ENCODE measurements at regions not wholly inside any gene's neighbourhood (a gene's known extent, or its start where the extent isn't known, plus 50 kb on each side); places are given as distances from the start of the nearest gene placed in this dataset.

DNA sequence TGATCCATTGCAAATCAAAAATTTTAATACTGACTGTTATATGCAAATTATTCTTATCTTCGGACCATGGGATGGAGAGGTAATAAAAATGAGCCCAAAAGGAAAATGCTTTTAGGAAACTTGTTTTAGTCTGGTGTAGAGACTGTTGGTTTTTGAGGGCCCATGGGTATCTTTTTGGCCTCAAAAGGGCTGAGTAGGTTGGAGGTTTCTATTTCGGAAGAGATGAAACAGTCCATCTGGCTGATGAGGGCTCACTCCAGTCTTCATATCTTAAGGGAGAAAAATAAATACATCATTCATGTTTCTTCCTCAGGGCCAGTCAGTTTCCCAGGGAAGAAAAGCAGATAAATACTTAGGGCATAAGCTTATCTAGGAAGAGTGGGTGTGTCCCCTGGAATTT is 290.7 kb downstream of the RMST start (continued):
- TF ChIP-seq, protein P1, sequence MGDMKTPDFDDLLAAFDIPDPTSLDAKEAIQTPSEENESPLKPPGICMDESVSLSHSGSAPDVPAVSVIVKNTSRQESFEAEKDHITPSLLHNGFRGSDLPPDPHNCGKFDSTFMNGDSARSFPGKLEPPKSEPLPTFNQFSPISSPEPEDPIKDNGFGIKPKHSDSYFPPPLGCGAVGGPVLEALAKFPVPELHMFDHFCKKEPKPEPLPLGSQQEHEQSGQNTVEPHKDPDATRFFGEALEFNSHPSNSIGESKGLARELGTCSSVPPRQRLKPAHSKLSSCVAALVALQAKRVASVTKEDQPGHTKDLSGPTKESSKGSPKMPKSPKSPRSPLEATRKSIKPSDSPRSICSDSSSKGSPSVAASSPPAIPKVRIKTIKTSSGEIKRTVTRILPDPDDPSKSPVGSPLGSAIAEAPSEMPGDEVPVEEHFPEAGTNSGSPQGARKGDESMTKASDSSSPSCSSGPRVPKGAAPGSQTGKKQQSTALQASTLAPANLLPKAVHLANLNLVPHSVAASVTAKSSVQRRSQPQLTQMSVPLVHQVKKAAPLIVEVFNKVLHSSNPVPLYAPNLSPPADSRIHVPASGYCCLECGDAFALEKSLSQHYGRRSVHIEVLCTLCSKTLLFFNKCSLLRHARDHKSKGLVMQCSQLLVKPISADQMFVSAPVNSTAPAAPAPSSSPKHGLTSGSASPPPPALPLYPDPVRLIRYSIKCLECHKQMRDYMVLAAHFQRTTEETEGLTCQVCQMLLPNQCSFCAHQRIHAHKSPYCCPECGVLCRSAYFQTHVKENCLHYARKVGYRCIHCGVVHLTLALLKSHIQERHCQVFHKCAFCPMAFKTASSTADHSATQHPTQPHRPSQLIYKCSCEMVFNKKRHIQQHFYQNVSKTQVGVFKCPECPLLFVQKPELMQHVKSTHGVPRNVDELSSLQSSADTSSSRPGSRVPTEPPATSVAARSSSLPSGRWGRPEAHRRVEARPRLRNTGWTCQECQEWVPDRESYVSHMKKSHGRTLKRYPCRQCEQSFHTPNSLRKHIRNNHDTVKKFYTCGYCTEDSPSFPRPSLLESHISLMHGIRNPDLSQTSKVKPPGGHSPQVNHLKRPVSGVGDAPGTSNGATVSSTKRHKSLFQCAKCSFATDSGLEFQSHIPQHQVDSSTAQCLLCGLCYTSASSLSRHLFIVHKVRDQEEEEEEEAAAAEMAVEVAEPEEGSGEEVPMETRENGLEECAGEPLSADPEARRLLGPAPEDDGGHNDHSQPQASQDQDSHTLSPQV (IDR thresholded peaks at IDR 0.05): no peak
- TF ChIP-seq, protein P2, sequence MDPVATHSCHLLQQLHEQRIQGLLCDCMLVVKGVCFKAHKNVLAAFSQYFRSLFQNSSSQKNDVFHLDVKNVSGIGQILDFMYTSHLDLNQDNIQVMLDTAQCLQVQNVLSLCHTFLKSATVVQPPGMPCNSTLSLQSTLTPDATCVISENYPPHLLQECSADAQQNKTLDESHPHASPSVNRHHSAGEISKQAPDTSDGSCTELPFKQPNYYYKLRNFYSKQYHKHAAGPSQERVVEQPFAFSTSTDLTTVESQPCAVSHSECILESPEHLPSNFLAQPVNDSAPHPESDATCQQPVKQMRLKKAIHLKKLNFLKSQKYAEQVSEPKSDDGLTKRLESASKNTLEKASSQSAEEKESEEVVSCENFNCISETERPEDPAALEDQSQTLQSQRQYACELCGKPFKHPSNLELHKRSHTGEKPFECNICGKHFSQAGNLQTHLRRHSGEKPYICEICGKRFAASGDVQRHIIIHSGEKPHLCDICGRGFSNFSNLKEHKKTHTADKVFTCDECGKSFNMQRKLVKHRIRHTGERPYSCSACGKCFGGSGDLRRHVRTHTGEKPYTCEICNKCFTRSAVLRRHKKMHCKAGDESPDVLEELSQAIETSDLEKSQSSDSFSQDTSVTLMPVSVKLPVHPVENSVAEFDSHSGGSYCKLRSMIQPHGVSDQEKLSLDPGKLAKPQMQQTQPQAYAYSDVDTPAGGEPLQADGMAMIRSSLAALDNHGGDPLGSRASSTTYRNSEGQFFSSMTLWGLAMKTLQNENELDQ (CRISPR knock-in tag; IDR thresholded peaks at IDR 0.05; ENCODE audit: borderline replicate concordance): no peak
- TF ChIP-seq MXI1 (IDR thresholded peaks at IDR 0.05; ENCODE audit: low read depth, low read length) (no peak), ZNF224 (CRISPR knock-in tag; IDR thresholded peaks at IDR 0.05) (no peak), PTBP1 (IDR thresholded peaks at IDR 0.05; ENCODE audit: low read depth, low read length) (no peak), ZNF644 (tag; IDR thresholded peaks at IDR 0.05; ENCODE audit: low read depth) (no peak), SRSF7 (optimal IDR thresholded peaks at IDR 0.05; ENCODE audit: low read depth, low read length) (no peak)
- TF ChIP-seq, protein P3, sequence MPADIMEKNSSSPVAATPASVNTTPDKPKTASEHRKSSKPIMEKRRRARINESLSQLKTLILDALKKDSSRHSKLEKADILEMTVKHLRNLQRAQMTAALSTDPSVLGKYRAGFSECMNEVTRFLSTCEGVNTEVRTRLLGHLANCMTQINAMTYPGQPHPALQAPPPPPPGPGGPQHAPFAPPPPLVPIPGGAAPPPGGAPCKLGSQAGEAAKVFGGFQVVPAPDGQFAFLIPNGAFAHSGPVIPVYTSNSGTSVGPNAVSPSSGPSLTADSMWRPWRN (IDR thresholded peaks at IDR 0.05; ENCODE audit: low read depth): no peak

Data from K562 (cell line).